ENCODE measurements at regions not wholly inside any gene's neighbourhood (a gene's known extent, or its start where the extent isn't known, plus 50 kb on each side); places are given as distances from the start of the nearest gene placed in this dataset.

GRCh38 chr4:138927072-138927471 is 88.5 kb upstream of the NOCT start:
- DNase-seq (ENCODE audit: extremely low read depth, low read depth), result no peak

- no peak for DNase-seq (ENCODE audit: extremely low read depth, low read depth)
These were observed 90.1 kb upstream of the NOCT start for GRCh38 chr4:138925495-138925894.

DNA sequence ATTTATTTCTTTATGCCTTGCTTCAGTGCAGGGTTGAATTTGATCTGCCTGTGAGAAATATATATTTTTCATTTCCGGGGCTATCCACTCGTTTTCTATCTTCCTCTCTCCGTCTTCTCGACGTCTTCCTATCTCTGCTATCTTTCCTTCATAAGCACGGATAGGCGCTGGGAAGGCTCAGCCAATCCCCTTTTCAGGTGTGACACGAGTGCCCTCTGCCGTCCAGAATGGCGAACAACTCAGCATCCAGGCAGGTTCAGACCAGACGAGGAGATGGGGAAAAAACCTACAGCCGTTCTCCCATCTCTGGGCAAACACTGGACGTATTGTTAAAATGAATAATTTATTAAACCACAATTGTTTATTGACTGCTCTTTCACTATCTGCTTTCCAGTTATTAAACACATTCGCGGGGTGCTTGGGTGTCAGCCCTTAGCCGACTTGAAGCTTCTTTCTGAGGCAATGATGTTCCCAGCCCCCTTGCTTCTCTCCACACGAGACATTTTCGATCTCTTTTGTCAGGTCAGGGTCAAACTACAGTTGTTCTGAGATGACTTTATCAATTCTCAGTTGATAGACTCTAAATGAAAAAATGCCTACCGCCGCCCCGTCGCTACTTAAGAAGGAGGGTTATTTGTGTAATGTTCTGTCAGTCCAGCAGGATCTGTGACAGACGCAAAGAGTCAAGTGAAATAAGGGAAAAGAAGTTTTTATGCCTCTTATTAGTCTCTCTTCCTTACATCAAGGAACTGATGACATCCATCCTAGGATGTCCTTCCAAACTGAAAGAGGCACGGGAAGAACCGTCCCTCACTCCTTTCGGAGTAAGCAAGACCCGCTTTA is 96.3 kb upstream of the NOCT start:
- peak; percentile 72 for DNase-seq (ENCODE audit: extremely low read depth, low read depth)

DNA sequence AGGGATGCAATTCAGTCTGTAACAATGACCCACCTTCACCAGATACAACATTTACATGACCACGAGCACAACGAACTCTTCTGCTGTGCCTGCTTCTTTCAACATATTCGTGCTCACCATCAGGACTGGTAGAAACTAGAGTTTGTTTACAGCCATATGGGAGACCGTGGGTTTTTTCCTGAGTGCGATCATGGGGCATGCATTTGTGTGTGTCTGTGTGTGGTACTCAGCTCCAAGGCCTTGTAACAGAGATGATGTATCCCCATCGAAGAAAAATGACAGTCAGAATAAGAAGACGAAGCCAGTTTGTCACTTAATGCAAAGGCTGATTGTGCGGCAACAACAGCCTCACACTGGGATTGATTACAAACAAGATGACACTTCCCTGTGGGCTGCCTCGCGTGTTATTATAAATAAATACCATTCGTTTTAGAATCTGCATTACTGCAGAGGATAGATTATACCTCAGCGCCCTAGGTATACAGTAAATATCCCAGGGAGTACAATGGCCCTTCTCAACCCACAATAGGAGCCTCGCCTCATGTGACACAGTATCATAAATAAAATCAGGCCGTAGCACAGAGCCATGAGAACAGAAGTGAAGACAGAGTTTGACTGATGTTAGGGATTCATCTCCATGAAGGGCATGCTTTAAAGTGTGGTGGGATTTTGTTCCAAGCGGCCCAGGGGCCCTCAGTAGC is 97.3 kb upstream of the NOCT start:
- no peak for DNase-seq (ENCODE audit: extremely low read depth, low read depth)

DNA sequence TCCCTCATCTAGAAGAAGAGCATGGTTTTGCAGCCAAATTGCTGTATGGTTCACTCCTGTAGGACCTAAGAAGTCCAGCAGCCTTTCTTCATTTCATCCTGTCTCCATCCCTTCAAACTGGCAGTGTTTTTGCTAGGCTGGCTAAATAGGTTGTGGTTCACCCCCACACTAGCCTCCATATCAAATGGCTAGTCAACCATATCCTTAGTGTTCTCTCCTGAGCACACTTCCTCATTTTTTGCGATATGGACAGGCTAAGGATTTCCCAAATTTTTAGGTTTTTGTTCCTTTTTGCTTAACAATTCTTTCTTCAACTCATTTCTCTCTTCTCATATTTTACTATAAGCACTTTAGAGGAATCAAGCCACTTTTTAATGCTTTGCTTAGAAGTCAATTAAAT is 98.8 kb upstream of the NOCT start:
- DNase-seq (ENCODE audit: extremely low read depth, low read depth), result no peak

DNA sequence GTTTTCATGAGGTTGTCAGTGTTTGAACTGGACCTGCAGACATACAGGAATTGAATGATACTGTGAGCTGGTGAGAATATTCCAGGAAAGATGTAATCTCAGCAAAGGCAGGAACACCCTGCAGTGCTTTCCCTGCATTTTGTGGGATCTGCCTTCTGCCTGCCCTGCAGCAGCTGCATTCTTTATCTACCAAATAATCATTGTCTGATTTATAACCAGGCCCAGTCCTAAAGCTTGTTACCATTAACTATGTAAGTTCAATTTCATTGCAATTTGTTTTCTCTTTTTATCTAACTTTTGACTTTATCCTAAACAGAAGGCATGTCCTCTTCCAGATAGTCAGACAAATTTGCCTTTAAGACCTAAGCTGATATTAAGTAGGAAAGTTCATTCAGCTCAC is 99.8 kb upstream of the NOCT start:
- no peak for DNase-seq (ENCODE audit: extremely low read depth, low read depth)

- DNase-seq (ENCODE audit: extremely low read depth, low read depth), result no peak
These were observed 102.8 kb upstream of the NOCT start for GRCh38 chr4:138912704-138913340.

DNA sequence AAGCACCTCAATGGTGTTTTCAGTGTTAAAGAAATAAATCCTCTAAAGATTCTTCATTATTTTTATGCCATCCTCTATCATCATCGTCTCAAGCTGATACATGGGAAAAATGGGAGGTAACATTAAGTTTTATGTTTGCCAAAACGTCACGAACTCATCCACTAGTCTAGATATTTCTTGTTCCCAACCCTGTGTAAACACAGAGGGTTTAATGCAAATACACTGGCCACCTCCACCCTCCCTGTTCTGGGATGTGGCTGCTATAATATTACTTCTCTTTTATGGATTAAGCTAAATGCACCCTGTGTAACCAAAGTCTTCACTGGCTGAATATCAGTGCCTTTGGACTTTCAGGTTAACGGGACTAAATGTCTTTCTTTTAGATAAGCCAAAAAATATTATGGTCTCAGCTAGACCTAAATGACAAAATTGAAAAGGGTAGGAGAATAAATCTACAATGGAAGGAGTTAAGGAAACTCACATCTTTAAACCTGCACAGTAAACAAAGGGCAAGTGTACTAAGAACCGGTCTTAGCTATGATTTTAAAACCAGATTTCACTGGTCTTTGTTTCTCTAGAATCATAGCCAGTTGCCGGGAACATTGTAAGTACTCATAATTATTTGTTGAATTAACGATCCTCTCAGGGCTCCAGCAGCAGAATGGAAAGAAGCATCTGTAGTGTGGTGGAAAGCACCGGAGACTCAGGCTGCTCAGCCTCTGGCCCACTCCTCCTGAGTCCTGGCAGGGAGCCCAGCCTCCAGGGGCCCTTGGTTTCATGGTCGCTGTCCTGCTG is 103.5 kb upstream of the NOCT start:
- no peak for DNase-seq (ENCODE audit: extremely low read depth, low read depth)

DNA sequence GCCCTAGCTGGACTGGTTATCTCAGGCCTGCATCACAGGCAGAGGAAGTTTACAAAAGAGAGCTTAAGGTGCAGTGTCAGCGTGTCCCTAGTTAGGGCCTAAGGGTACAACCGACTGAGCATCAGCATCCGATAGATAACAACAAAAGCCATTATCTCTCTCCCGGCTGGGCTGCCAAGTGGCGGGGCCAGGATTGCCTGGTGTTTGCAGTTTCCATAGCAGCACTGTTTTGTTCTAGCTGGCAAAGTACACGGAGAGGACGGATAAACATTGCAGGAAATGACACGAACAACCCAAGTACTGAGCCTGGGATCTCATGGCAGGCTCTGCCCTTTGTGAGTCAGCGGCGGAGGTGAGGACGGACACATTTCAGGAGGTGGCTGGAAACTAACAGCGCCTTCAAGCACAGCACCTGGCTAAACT is 104.7 kb upstream of the NOCT start:
- DNase-seq (ENCODE audit: extremely low read depth, low read depth), result no peak

DNA sequence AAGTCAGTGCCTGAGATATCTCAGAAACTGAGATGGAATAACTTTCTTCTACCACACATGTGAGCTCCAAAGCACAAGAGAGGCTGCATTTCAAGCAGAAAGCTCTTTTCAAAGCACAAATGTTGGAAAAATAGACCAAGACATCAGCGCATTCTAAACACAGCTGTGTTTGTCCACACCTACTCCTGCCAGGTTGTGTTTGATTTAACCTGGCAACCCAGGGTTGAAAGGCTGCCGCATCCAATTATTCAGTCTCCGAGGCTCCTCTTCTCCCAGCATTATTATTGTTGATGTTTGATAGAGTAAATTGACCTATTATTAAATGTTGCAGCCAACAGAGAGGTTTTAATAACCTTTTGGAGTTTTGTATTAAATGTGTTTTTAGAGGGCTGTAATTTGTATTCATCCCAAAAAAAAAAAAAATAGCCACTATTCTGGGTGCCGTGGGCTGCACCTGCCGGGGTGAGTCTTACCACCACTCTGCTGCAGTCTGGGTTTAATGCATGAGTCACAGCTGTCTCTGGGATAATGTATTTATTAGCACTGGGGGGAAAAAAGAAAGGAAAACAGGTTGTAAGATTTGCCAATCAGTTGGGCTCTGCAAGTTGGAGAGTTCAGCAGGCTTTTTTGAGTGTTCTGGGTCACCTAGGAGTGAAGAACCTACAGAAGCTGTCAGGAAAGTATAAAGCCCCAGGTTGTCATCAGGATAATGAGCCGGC is 105.2 kb upstream of the NOCT start:
- no peak for DNase-seq (ENCODE audit: extremely low read depth, low read depth)

DNA sequence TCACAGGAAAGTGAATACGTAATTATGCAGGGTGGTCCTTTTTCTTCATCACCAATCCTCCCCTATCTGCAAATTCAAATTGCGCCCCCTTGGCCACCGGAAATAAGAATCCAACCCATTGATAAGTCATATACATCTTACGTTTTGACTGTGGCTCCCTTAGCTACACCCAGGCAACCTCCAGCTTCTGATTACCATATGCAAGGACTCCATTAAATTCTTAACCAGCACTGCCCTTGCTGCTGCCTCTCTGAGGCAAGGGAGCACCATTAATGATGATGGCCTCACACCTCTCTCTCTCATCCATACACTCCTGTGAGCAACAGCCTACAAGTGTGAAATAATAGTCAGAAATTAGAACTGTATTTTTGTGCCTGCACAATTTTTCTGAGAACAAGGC is 106.0 kb upstream of the NOCT start:
- no peak for DNase-seq (ENCODE audit: extremely low read depth, low read depth)

DNA sequence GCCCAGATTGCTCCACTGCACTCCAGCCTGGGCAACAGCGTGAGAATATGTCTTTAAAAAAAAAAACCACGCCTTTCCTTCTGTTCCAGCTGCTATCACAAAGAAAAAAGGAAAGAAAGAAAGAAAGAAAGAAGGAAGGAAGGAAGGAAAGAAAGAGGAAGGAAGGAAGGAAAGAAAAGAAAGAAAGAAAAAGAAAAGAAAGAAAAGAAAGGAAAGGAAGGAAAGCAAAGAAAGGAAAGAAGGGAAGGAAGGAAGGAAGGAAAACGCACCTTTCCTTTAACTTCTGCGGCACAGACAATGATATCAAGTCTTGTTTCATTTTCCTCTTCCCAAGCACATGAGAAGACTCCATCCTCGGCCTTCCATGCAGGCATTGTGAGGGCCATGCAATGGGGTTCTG is 107.4 kb upstream of the NOCT start:
- DNase-seq (ENCODE audit: extremely low read depth, low read depth), result no peak

DNA sequence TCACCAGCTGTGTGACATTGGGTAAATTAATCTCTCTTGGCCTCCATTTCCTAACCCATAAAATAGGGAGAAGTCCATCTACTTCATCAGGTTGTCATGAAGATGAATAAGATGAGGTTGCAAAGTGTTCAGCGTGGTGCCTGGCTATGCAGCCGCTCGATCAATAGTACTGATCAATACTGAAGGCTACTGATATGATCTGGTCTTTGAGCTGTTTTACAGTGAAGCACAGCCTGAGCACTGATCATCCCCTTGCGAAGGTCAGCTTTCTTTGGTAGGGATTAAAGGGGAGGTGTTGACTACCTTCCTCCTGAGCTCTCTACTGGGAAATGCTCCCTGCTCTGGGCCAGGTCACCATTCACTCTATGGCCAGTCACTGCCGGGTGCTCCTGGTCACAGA is 108.4 kb upstream of the NOCT start:
- DNase-seq (ENCODE audit: extremely low read depth, low read depth), result no peak

DNA sequence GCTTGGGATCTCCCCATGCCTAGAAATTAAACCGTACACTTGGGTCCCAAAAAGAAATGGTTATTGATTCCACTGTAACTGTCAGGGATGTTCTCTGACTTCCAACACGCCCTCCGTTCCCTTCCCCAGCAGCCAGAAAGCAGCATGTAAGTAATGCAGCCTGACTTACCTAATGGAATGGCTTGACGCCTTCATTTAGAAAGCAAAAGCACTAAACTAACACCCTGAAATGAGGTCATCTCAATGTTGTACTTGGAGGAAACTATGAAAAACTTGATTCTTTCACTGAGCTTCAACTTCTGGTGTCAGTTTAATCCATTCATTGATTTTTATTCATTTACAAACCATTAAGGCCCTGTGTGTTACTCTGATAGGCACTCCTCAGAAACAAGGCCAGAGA is 110.8 kb upstream of the NOCT start:
- no peak for DNase-seq (ENCODE audit: extremely low read depth, low read depth)

- no peak for DNase-seq (ENCODE audit: extremely low read depth, low read depth)
These were observed 112.4 kb upstream of the NOCT start for GRCh38 chr4:138903185-138903584.

GRCh38 chr4:138902705-138903104 is 112.9 kb upstream of the NOCT start:
- no peak for DNase-seq (ENCODE audit: extremely low read depth, low read depth)

GRCh38 chr4:138901177-138901576 is 114.4 kb upstream of the NOCT start:
- no peak for DNase-seq (ENCODE audit: extremely low read depth, low read depth)

DNA sequence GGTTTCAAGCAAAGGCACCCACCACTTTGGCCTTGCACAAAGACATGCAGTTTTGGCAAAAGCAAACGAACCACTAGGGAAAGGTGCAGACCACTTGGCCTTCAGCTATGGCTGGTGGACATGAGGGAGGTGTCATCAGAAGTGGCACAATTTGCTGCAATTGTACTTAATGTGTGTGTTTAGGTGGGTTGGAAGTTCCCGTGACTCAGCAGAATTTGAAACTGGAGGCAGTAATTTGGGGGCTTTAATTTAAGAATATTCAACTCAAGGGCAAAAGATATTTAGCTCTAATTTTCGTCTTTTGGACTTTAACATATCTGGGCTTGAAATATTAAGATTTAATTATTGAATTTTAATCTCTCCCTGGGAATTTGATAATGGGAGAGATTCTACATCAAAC is 115.6 kb upstream of the NOCT start:
- no peak for DNase-seq (ENCODE audit: extremely low read depth, low read depth)

GRCh38 chr4:138898282-138898681 is 117.3 kb upstream of the NOCT start:
- no peak for DNase-seq (ENCODE audit: extremely low read depth, low read depth)

DNA sequence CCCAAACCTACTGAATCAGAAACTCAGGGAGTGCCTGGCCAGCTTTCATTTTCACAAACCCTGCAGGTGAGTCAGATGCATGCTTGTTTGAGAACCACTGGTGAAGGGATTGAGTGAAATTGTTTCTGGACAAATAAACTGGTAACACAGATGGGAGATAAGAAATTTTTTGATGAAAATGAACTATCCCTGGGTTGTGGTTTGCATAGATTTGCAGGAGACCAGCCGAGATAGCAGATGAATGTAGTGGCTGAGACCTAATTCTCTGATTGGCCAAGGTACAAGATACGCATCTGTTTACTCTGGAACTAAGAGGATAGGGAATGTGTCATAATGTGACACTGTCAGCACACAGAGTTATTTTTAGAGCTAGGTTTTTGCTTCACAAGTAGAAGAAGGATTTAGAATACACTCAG is 117.8 kb upstream of the NOCT start:
- no peak for DNase-seq (ENCODE audit: extremely low read depth, low read depth)
